Colonic mucosa (tissue), 4 donors: ENCODE measurements at regions not wholly inside any gene's neighbourhood (a gene's known extent, or its start where the extent isn't known, plus 50 kb on each side); places are given as distances from the start of the nearest gene placed in this dataset.
"Not testable (repeated sequence)": the region's sequence is repeated elsewhere in the genome, so short reads cannot be mapped to it uniquely, and the experiment has no call there.

Experiments
- DNase-seq: peaks from one replicate; pipeline ENCODE4 v3.0.0-alpha.2; 2020
- H3K27ac ChIP-seq: fragments of 200-600 bp; one replicate; pipeline ENCODE4 v1.8.0; 2021
- H3K27me3 ChIP-seq: fragments of 200-600 bp; one replicate; pipeline ENCODE4 v1.8.0; 2021
- H3K36me3 ChIP-seq: fragments of 200-600 bp; one replicate; pipeline ENCODE4 v1.8.0; 2021
- H3K4me1 ChIP-seq: fragments of 200-600 bp; one replicate; pipeline ENCODE4 v1.8.0; 2021; ENCODE audit warnings: mild to moderate bottlenecking
- H3K4me3 ChIP-seq: fragments of 200-600 bp; one replicate; pipeline ENCODE4 v1.8.0; 2021
- H3K9ac ChIP-seq, 2 donors: one replicate each; pipeline ENCODE4 v1.7.0; 2013; ENCODE audit warnings: control low read depth in 2 of 2, low read depth in 2 of 2, low read length in 2 of 2
- H3K9me3 ChIP-seq: fragments of 200-600 bp; one replicate; pipeline ENCODE4 v1.8.0; 2021
- CTCF ChIP-seq: fragments of 200-600 bp; IDR thresholded peaks from one replicate; pipeline ENCODE4 v1.8.0; 2022; ENCODE audit warnings: antibody characterized with exemption, mild to moderate bottlenecking
- intact Hi-C: fragments of 100-400 bp; cut with DNase I; formaldehyde crosslinking; loops from one replicate; pipeline ENCODE4 v1.14.1; 2022
- donor health status: healthy.
- donor health status: DM: no; HTN: no; CAD: no.
- donor health status: DM: no; HTN: no; CAD: no.

- DNase-seq: no peak
- TF ChIP-seq CTCF: no peak
- intact Hi-C loops: no loop called here
These were observed 1078.2 kb downstream of the ZPLD1 start for GRCh38 chr3:103513003-103513402.

GRCh38 chr3:103515116-103515515 is 1080.3 kb downstream of the ZPLD1 start:
- Histone ChIP-seq H3K36me3 (no peaks in the 10 kb centered on the region), H3K9me3 (no peaks in the 10 kb centered on the region), H3K27ac (no peak overlapping the region), H3K4me3 (no peak overlapping the region), H3K27me3 (no peaks in the 10 kb centered on the region), H3K4me1 (no peaks in the 10 kb centered on the region), H3K9ac (no peak overlapping the region)
- no peak for TF ChIP-seq CTCF
- intact Hi-C loops: no loop called here
- DNase-seq: no peak

More at GRCh38 chr3:103513003-103513402, 1078.2 kb downstream of the ZPLD1 start:
- no peaks in the 10 kb centered on the region for H3K4me1 ChIP-seq
- no peaks in the 10 kb centered on the region for H3K27me3 ChIP-seq
- no peak overlapping the region for H3K9ac ChIP-seq
- H3K36me3 ChIP-seq: no peaks in the 10 kb centered on the region
- H3K9me3 ChIP-seq: no peaks in the 10 kb centered on the region
- no peak overlapping the region for H3K27ac ChIP-seq
- H3K4me3 ChIP-seq: no peak overlapping the region

GRCh38 chr3:103516950-103517349 is 1082.1 kb downstream of the ZPLD1 start:
- H3K9me3 ChIP-seq: no peaks in the 10 kb centered on the region
- H3K27me3 ChIP-seq: no peaks in the 10 kb centered on the region
- intact Hi-C loops: no loop called here
- no peak for DNase-seq
- no peak overlapping the region for H3K27ac ChIP-seq
- H3K4me3 ChIP-seq: no peak overlapping the region
- H3K36me3 ChIP-seq: no peaks in the 10 kb centered on the region
- no peak for TF ChIP-seq CTCF
- H3K4me1 ChIP-seq: no peaks in the 10 kb centered on the region
- H3K9ac ChIP-seq: no peak overlapping the region

GRCh38 chr3:103531327-103531726 is 1096.5 kb downstream of the ZPLD1 start:
- H3K9me3 ChIP-seq, H3K4me3 ChIP-seq, intact Hi-C loops, H3K4me1 ChIP-seq, H3K9ac ChIP-seq, H3K36me3 ChIP-seq, DNase-seq, H3K27ac ChIP-seq, H3K27me3 ChIP-seq: not testable (repeated sequence)

GRCh38 chr3:103532986-103533385 is 1098.2 kb downstream of the ZPLD1 start:
- Histone ChIP-seq H3K27me3 (no peaks in the 10 kb centered on the region), H3K9ac (no peak overlapping the region), H3K9me3 (no peaks in the 10 kb centered on the region), H3K4me3 (no peak overlapping the region), H3K27ac (no peak overlapping the region), H3K36me3 (no peaks in the 10 kb centered on the region), H3K4me1 (no peaks in the 10 kb centered on the region)
- intact Hi-C loops: no loop called here
- no peak for DNase-seq
- no peak for TF ChIP-seq CTCF

GRCh38 chr3:103554451-103554850 is 1119.6 kb downstream of the ZPLD1 start:
- H3K4me3 ChIP-seq: no peak overlapping the region
- DNase-seq: no peak
- intact Hi-C loops: no loop called here

GRCh38 chr3:103564116-103564515 is 1129.3 kb downstream of the ZPLD1 start:
- H3K4me3 ChIP-seq, H3K27me3 ChIP-seq, H3K4me1 ChIP-seq, H3K9ac ChIP-seq, H3K36me3 ChIP-seq, H3K9me3 ChIP-seq, intact Hi-C loops, DNase-seq, H3K27ac ChIP-seq: not testable (repeated sequence)

More at GRCh38 chr3:103554451-103554850, 1119.6 kb downstream of the ZPLD1 start:
- Histone ChIP-seq H3K27ac (no peak overlapping the region), H3K4me1 (no peaks in the 10 kb centered on the region), H3K9ac (no peak overlapping the region), H3K27me3 (no peaks in the 10 kb centered on the region), H3K9me3 (no peaks in the 10 kb centered on the region), H3K36me3 (no peaks in the 10 kb centered on the region)
- TF ChIP-seq CTCF: no peak
